ENCODE measurements at regions not wholly inside any gene's neighbourhood (a gene's known extent, or its start where the extent isn't known, plus 50 kb on each side); places are given as distances from the start of the nearest gene placed in this dataset.
"Not testable (repeated sequence)": the region's sequence is repeated elsewhere in the genome, so short reads cannot be mapped to it uniquely, and the experiment has no call there.

DNA sequence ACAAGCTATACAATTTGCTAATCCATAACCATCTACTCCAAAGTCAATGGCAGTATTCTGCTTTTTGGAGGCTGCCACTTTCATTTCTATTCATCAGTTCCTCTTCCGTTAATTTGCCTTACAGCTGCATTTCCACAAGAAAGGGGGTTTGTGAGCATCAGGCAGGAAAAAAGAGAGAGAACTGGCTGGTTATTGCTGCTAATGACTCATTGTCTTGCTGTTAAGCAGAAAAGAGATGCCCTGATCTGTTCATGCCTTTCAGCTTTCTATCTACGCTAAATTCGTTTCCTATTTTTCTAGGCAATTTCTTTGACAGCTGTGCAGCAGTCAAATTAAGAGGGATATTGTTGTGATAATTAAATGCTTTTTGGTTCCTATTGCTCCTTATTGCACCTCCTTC, 65.9 kb upstream of the GNAQ start:
- H3K9me3 ChIP-seq, result peaks cover 0 to 4% (median 0%) of the 10 kb centered on the region in 3 donors
- 53 to 54% methylated on average over 3 of the region's 3 CpGs for WGBS, 2 donors
- no peaks in the 10 kb centered on the region for H3K4me1 ChIP-seq
- no peak overlapping the region for H3K27ac ChIP-seq
- DNase-seq, result no peak
- intact Hi-C loops (cut with DNase I), result no loop called here
- no peak overlapping the region for H3K4me3 ChIP-seq
- H3K27me3 ChIP-seq, result no peaks in the 10 kb centered on the region
- no peaks in the 10 kb centered on the region for H3K36me3 ChIP-seq
- no peak for TF ChIP-seq POLR2A (IDR thresholded peaks at IDR 0.05)
- TF ChIP-seq, protein P1, sequence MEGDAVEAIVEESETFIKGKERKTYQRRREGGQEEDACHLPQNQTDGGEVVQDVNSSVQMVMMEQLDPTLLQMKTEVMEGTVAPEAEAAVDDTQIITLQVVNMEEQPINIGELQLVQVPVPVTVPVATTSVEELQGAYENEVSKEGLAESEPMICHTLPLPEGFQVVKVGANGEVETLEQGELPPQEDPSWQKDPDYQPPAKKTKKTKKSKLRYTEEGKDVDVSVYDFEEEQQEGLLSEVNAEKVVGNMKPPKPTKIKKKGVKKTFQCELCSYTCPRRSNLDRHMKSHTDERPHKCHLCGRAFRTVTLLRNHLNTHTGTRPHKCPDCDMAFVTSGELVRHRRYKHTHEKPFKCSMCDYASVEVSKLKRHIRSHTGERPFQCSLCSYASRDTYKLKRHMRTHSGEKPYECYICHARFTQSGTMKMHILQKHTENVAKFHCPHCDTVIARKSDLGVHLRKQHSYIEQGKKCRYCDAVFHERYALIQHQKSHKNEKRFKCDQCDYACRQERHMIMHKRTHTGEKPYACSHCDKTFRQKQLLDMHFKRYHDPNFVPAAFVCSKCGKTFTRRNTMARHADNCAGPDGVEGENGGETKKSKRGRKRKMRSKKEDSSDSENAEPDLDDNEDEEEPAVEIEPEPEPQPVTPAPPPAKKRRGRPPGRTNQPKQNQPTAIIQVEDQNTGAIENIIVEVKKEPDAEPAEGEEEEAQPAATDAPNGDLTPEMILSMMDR (IDR thresholded peaks at IDR 0.05), result no peak

DNA sequence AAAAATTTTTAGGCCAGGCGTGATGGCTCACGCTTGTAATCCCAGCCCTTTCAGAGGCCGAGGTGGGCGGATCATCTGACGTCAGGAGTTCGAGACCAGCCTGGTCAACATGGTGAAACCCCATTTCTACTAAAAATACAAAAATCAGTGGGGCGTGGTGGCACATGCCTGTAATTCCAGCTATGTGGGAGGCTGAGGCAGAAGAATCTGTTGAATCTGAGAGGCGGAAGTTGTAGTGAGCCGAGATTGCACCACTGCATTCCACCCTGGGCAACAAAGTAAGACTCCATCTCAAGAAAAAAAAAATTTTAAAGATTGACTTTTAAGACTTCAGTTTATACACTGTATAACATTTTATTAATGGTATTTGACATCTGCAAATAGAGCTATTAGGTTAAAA, 60.1 kb upstream of the GNAQ start:
- WGBS, 2 donors, result 88 to 95% methylated on average over 8 to 9 of the region's 9 CpGs
- Histone ChIP-seq H3K4me3 (no peak overlapping the region), H3K36me3 (no peaks in the 10 kb centered on the region), H3K27me3 (no peaks in the 10 kb centered on the region), H3K27ac (no peak overlapping the region), H3K9me3 (no peaks in the 10 kb centered on the region), H3K4me1 (no peaks in the 10 kb centered on the region)
- intact Hi-C loops (cut with DNase I), result no loop called here
- DNase-seq, result no peak
- TF ChIP-seq, protein P1 (IDR thresholded peaks at IDR 0.05), result no peak
- no peak for TF ChIP-seq POLR2A (IDR thresholded peaks at IDR 0.05)

DNA sequence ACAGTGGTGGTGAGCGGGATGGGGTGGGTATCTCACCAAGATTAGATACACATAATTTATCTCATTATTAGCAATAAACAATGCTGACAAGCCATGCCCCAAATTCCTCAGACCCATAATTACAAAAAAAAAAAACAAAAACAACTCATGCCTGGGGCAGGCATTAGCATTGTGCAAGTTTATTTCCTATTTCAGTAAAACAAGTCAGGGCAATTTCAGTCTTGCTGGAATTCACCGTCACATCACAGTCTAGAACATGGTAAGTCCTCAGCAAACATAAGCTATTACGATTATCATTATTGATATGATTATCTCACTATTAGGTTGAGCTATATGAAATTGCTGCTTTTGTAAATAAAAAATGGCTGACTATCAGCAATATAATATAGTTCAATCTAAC, 57.5 kb upstream of the GNAQ start:
- Histone ChIP-seq H3K4me1 (no peaks in the 10 kb centered on the region), H3K36me3 (no peaks in the 10 kb centered on the region), H3K27ac (no peak overlapping the region), H3K27me3 (no peaks in the 10 kb centered on the region), H3K9me3 (no peaks in the 10 kb centered on the region), H3K4me3 (no peak overlapping the region)
- TF ChIP-seq, protein P1 (IDR thresholded peaks at IDR 0.05), result no peak
- no peak for TF ChIP-seq POLR2A (IDR thresholded peaks at IDR 0.05)
- intact Hi-C loops (cut with DNase I), result no loop called here
- no peak for DNase-seq
- WGBS, 2 donors, result 59 to 70% methylated on average over 3 of the region's 3 CpGs

DNA sequence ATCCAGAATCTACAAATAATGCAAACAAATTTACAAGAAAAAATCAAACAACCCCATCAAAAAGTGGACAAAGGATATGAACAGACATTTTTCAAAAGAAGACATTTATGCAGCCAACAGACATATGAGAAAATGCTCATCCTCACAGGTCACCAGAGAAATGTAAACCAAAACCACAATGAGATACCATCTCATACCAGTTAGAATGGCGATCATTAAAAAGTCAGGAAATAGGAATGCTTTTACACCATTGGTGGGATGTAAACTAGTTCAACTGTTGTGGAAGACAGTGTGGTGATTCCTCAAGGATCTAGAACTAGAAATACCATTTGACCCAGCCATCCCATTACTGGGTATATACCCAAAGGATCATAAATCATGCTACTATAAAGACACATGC, 56.6 kb upstream of the GNAQ start:
- 73 to 83% methylated on average over 1 of the region's 1 CpG for WGBS, 2 donors

More for the DNA sequence above, 56.6 kb upstream of the GNAQ start:
- intact Hi-C loops (cut with DNase I); H3K36me3 ChIP-seq; H3K27ac ChIP-seq; H3K9me3 ChIP-seq; H3K4me1 ChIP-seq; DNase-seq; H3K4me3 ChIP-seq; H3K27me3 ChIP-seq: not testable (repeated sequence)
